Ovary (tissue), 7 donors: ENCODE measurements at regions not wholly inside any gene's neighbourhood (a gene's known extent, or its start where the extent isn't known, plus 50 kb on each side); places are given as distances from the start of the nearest gene placed in this dataset.

Experiments used
- DNase-seq, 5 donors: peaks; one replicate each; pipeline ENCODE4 v3.0.0-alpha.2; 2019 to 2020
- H3K27ac ChIP-seq, 2 donors: fragments of 200-600 bp; one replicate each; pipeline versions ENCODE4 v1.5.1 to v1.8.0; 2019 to 2022
- H3K27me3 ChIP-seq: fragments of 200-600 bp; one replicate; pipeline ENCODE4 v1.8.0; 2022
- H3K36me3 ChIP-seq: fragments of 200-600 bp; sonication (generic); one replicate; pipeline ENCODE4 v1.5.1; 2019
- H3K4me1 ChIP-seq: one replicate; pipeline ENCODE4 v1.8.1; 2013; ENCODE audit warnings: mild to moderate bottlenecking, moderate library complexity; ENCODE audit not compliant: insufficient read depth
- H3K4me3 ChIP-seq: fragments of 200-600 bp; sonication (generic); one replicate; pipeline ENCODE4 v1.5.1; 2017
- H3K9me3 ChIP-seq, 2 donors: fragments of 200-600 bp in 1 of 2; sonication (generic) in 1 of 2; one replicate each; pipeline versions ENCODE4 v1.5.1 to v1.8.1; 2013 to 2019; ENCODE audit warnings: mild to moderate bottlenecking in 1 of 2, moderate library complexity in 1 of 2
- EP300 ChIP-seq: sonication (generic); formaldehyde crosslinking; IDR thresholded peaks from one replicate; pipeline ENCODE4 v1.6.1; 2017; ENCODE audit warnings: antibody characterized with exemption
- POLR2A ChIP-seq: fragments of 450-650 bp; IDR thresholded peaks from one replicate; pipeline ENCODE4 v1.6.1; 2017; ENCODE audit warnings: antibody characterized with exemption, mild to moderate bottlenecking, moderate library complexity
- WGBS, 3 donors: extraction: QIAGEN DNeasy Blood & Tissue Kit in 1 of 3; methylation state at CpG; one replicate each; pipeline versions ENCODE4 v1.1.5 to v1.1.7; 2013 to 2017; 5-methylcytosine and 5-hydroxymethylcytosine counted together
- intact Hi-C, 4 donors: fragments of 100-400 bp; cut with DNase I; formaldehyde crosslinking; loops; one replicate each; pipeline versions ENCODE4 v1.11.0 to v1.15.1; 2022 to 2023
- TF ChIP-seq, protein P1 (sequence below), 3 donors: fragments of 450-650 bp in 2 of 3; fragments of 200-600 bp in 1 of 3; IDR thresholded peaks; one replicate each; pipeline versions ENCODE4 v1.5.1 to v1.8.0; 2016 to 2022; ENCODE audit warnings: antibody characterized with exemption in 3 of 3, mild to moderate bottlenecking in 1 of 3
- donor health status: DM: no; HTN: no; CAD: no; lungs with moderate emphysema.
- donor health status: DM: no; HTN: no; CAD: no.
- donor health status: Bipolar disorder and iron deficiency.
- donor health status: DM: no; HTN: no; CAD: no.
- donor health status: DM: yes; HTN: yes; CAD: no.

DNA sequence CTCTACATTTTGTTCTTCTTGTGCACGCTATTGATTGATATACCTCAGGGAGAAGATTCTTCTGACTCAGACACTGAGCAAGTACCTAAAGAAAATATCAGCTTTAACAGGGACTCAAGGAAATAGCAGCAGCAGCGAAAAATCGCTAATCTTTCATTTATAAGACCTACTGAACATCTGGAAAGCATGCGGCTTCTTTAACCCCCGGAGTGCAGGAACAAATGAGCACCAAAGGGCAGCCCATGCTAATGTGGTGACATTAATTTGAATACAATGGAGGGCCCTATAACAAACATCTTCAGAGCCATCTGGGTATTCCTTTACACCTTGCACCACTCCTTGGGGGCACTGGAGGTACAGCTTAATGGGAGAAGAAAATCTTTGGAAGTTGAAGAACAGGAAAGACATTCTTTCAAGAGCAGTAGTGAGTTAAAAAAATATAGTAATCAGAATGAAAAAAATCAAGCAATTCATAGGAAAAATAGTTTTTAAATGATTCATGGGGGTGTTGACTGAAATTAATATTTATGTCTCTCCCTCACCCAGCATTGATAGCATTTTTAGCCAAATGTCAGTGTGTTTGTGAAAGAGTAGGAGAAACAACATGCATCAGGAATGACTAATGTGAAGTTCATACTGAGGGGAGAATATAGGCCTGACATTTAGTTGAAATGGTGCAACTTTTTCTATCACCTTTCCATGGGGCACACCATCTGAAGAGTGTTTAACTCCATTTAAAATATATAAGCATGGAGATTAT, 281.7 kb downstream of the HRH4 start:
- no peaks in the 10 kb centered on the region for H3K36me3 ChIP-seq
- H3K9me3 ChIP-seq: no peaks in the 10 kb centered on the region
- DNase-seq: no peak
- WGBS, 3 donors: 50 to 66% (median 53%) methylated on average over 5 of the region's 5 CpGs
- H3K4me1 ChIP-seq: no peaks in the 10 kb centered on the region
- no peak for TF ChIP-seq EP300
- TF ChIP-seq, protein P1, sequence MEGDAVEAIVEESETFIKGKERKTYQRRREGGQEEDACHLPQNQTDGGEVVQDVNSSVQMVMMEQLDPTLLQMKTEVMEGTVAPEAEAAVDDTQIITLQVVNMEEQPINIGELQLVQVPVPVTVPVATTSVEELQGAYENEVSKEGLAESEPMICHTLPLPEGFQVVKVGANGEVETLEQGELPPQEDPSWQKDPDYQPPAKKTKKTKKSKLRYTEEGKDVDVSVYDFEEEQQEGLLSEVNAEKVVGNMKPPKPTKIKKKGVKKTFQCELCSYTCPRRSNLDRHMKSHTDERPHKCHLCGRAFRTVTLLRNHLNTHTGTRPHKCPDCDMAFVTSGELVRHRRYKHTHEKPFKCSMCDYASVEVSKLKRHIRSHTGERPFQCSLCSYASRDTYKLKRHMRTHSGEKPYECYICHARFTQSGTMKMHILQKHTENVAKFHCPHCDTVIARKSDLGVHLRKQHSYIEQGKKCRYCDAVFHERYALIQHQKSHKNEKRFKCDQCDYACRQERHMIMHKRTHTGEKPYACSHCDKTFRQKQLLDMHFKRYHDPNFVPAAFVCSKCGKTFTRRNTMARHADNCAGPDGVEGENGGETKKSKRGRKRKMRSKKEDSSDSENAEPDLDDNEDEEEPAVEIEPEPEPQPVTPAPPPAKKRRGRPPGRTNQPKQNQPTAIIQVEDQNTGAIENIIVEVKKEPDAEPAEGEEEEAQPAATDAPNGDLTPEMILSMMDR (IDR thresholded peaks at IDR 0.05): no peak
- TF ChIP-seq POLR2A: no peak
- intact Hi-C loops: no loop called here
- no peaks in the 10 kb centered on the region for H3K27me3 ChIP-seq
- no peak overlapping the region for H3K4me3 ChIP-seq
- H3K27ac ChIP-seq: no peak overlapping the region

DNA sequence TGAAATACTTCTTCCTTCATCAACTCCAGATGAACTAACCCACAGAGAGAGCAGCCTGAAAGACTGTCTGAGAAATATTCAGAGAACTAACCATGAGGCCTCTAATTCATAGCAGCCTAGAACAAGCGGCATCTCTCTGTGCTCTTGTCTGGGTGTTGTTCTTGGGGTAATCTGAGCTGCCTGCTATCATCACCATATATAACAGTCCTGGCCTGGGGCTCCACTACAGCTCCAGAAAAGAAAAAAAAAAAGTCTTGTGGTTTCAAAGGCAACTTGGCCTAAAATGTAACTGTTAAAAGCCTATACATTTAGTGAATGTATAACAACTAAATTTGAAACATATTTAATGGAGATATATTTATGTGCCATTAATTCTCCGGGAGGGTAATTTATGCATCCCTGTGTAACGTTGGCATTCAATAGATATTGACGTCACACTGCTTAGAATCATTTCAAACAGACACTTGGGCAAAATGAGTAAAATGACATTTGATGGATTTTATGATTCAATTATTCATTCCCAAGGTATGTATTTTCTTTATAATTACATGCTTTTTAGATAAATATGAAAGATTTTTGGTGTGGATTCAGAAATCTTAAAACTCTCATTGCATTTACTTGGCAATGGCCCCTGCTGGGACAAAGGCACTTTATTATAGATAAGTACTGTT, 294.3 kb downstream of the HRH4 start:
- DNase-seq: no peak
- 86 to 96% (median 92%) methylated on average over 4 of the region's 4 CpGs for WGBS, 3 donors

DNA sequence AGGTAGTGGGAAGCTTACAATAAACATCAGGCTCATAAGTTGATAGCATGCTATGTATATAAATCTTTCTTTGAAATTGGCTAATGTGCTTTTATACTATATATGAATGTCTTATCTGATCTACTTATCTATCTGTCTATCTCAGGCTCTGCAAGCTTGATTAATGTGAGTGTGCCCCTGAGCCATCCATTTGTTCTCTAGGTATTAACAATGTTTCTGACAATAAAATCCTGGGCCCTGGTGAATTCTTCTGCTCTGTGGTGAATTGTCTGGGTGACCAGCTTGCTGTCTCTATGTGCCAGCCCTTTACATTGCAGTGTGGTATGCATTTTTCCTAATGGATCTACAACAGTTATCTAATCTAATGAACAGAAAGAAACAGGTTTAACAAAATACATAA, 295.9 kb downstream of the HRH4 start:
- intact Hi-C loops: no loop called here
- Histone ChIP-seq H3K27ac (no peak overlapping the region), H3K36me3 (no peaks in the 10 kb centered on the region), H3K4me3 (no peak overlapping the region), H3K4me1 (no peaks in the 10 kb centered on the region), H3K9me3 (no peaks in the 10 kb centered on the region), H3K27me3 (no peaks in the 10 kb centered on the region)
- TF ChIP-seq, protein P1 (IDR thresholded peaks at IDR 0.05): no peak
- TF ChIP-seq POLR2A (no peak), EP300 (no peak)
- no peak for DNase-seq

More for the DNA sequence above, 294.3 kb downstream of the HRH4 start:
- H3K4me1 ChIP-seq: no peaks in the 10 kb centered on the region
- TF ChIP-seq POLR2A: no peak
- no peak for TF ChIP-seq EP300
- TF ChIP-seq, protein P1 (IDR thresholded peaks at IDR 0.05): no peak
- no peak overlapping the region for H3K4me3 ChIP-seq
- no peak overlapping the region for H3K27ac ChIP-seq
- H3K9me3 ChIP-seq: no peaks in the 10 kb centered on the region
- intact Hi-C loops: no loop called here
- H3K27me3 ChIP-seq: no peaks in the 10 kb centered on the region
- no peaks in the 10 kb centered on the region for H3K36me3 ChIP-seq

DNA sequence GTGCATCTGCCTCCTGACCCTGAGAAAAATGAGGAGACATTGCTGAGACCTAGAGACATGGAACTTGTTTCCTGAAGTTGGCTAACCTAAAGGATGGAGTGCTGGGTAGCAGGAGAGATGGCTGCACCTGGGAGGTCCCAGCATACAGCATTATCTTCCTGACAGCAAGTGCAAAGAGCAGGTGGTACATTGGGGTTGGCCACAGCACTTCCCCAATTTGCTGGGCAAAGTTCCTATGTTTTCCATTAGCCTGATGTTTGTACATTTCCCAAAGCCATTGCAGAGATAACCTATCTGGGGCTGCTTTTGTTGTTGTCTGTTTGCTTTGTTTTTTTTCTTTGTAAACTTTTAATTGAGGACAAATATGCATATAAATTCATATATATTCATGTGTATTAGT, 296.7 kb downstream of the HRH4 start:
- no peaks in the 10 kb centered on the region for H3K4me1 ChIP-seq
- intact Hi-C loops: no loop called here
- DNase-seq: no peak

More for the DNA sequence above, 296.7 kb downstream of the HRH4 start:
- Histone ChIP-seq H3K27me3 (no peaks in the 10 kb centered on the region), H3K9me3 (no peaks in the 10 kb centered on the region), H3K4me3 (no peak overlapping the region), H3K27ac (no peak overlapping the region), H3K36me3 (no peaks in the 10 kb centered on the region)
- TF ChIP-seq EP300 (no peak), POLR2A (no peak)
- TF ChIP-seq, protein P1 (IDR thresholded peaks at IDR 0.05): no peak
